Activated T-helper 2 cell treated with anti-CD3 and anti-CD28 coated beads, Interferon-gamma antibody, Interleukin-2, Interleukin-4, amounts not matched to agents 10 μg/mL and 5 μg/mL and 100 μg/mL, durations not matched to agents 14 hours and 24 hours and 36 hours (primary cell): ENCODE measurements at regions not wholly inside any gene's neighbourhood (a gene's known extent, or its start where the extent isn't known, plus 50 kb on each side); places are given as distances from the start of the nearest gene placed in this dataset.

ENCODE experiments used
- DNase-seq: peaks from one replicate; pipeline ENCODE4 v3.0.0; 2021; ENCODE audit warnings: low spot score
- H3K27ac Mint-ChIP-seq: one replicate; pipeline ENCODE4 v1.8.0; 2021; ENCODE audit warnings: mixed read lengths
- H3K27me3 Mint-ChIP-seq: one replicate; pipeline ENCODE4 v1.8.0; 2021; ENCODE audit warnings: low read depth, mixed read lengths
- H3K36me3 Mint-ChIP-seq: one replicate; pipeline ENCODE4 v1.8.0; 2021; ENCODE audit warnings: low read depth, mixed read lengths
- H3K4me1 Mint-ChIP-seq: one replicate; pipeline ENCODE4 v1.8.0; 2021; ENCODE audit warnings: low read depth, mixed read lengths
- H3K4me3 Mint-ChIP-seq: one replicate; pipeline ENCODE4 v1.8.0; 2021; ENCODE audit warnings: low read depth, mild to moderate bottlenecking, moderate library complexity, mixed read lengths
- H3K9me3 Mint-ChIP-seq: one replicate; pipeline ENCODE4 v1.8.0; 2021; ENCODE audit warnings: mixed read lengths
- intact Hi-C: fragments of 100-400 bp; cut with micrococcal nuclease; formaldehyde crosslinking; loops from one replicate; pipeline ENCODE4 v1.15.1; 2023

GRCh38 chr18:55650363-55650870, 62.4 kb upstream of the TCF4 start:
- DNase-seq: no peak
- intact Hi-C loops: no loop called here
- no peaks in the 10 kb centered on the region for H3K4me1 Mint-ChIP-seq
- H3K27ac Mint-ChIP-seq: no peak overlapping the region
- H3K9me3 Mint-ChIP-seq: no peaks in the 10 kb centered on the region
- H3K27me3 Mint-ChIP-seq: no peaks in the 10 kb centered on the region
- no peak overlapping the region for H3K4me3 Mint-ChIP-seq
- H3K36me3 Mint-ChIP-seq: no peaks in the 10 kb centered on the region

- DNase-seq: no peak
- Mint-ChIP-seq H3K27me3 (no peaks in the 10 kb centered on the region), H3K4me3 (no peak overlapping the region), H3K4me1 (no peaks in the 10 kb centered on the region), H3K36me3 (no peaks in the 10 kb centered on the region), H3K9me3 (no peaks in the 10 kb centered on the region), H3K27ac (no peak overlapping the region)
- intact Hi-C loops: no loop called here
Observed at GRCh38 chr18:55647331-55647730, 59.3 kb upstream of the TCF4 start.

- intact Hi-C loops: no loop called here
- Mint-ChIP-seq H3K4me3 (no peak overlapping the region), H3K27ac (no peak overlapping the region), H3K9me3 (no peaks in the 10 kb centered on the region), H3K4me1 (no peaks in the 10 kb centered on the region), H3K27me3 (no peaks in the 10 kb centered on the region), H3K36me3 (no peaks in the 10 kb centered on the region)
- DNase-seq: no peak
Observed at GRCh38 chr18:55642191-55642590, 54.2 kb upstream of the TCF4 start.

- no peaks in the 10 kb centered on the region for H3K36me3 Mint-ChIP-seq
- no peaks in the 10 kb centered on the region for H3K9me3 Mint-ChIP-seq
- no peaks in the 10 kb centered on the region for H3K27me3 Mint-ChIP-seq
- H3K4me3 Mint-ChIP-seq: no peak overlapping the region
- intact Hi-C loops: no loop called here
- DNase-seq: no peak
- no peak overlapping the region for H3K27ac Mint-ChIP-seq
- no peaks in the 10 kb centered on the region for H3K4me1 Mint-ChIP-seq
Observed at GRCh38 chr18:55641486-55641885, 53.5 kb upstream of the TCF4 start.
